Right lobe of liver (tissue), 4 donors: ENCODE measurements at regions not wholly inside any gene's neighbourhood (a gene's known extent, or its start where the extent isn't known, plus 50 kb on each side); places are given as distances from the start of the nearest gene placed in this dataset.

Source experiments
- POLR2A ChIP-seq: fragments of 450-650 bp; IDR thresholded peaks from one replicate; pipeline ENCODE4 v1.6.1; 2017; ENCODE audit warnings: antibody characterized with exemption, mild to moderate bottlenecking
- TF ChIP-seq, protein P1 (sequence below), 4 donors: fragments of 200-600 bp in 3 of 4; fragments of 450-650 bp in 1 of 4; IDR thresholded peaks; one replicate each; pipeline versions ENCODE4 v1.5.1 to v1.8.0; 2016 to 2022; ENCODE audit warnings: antibody characterized with exemption in 4 of 4, mild to moderate bottlenecking in 2 of 4
- donor health status: DM: no; HTN: no; CAD: no.
- donor health status: DM: no; HTN: no; CAD: no.
- donor health status: DM: no; HTN: yes; CAD: no.

DNA sequence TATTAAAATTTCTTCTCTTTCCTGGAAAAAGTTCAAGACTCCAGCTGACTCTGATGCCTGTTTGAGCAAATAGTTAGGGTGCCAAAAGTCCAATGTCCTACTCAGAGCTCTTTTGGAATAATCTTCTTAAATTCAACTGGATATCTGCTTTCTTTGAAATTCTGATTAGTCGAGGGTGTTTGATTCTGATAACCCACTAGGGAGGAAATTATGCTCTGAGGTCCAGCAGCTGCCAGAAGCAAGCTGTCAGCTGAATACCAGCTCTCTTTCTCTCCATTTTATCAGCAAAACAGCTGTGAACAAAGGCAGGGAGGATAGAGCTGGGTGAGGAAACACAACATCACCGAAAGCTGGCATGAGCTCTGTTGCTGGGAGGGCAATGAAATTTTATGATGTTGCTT lies 141.5 kb downstream of the CAND1 start:
- TF ChIP-seq, protein P1, sequence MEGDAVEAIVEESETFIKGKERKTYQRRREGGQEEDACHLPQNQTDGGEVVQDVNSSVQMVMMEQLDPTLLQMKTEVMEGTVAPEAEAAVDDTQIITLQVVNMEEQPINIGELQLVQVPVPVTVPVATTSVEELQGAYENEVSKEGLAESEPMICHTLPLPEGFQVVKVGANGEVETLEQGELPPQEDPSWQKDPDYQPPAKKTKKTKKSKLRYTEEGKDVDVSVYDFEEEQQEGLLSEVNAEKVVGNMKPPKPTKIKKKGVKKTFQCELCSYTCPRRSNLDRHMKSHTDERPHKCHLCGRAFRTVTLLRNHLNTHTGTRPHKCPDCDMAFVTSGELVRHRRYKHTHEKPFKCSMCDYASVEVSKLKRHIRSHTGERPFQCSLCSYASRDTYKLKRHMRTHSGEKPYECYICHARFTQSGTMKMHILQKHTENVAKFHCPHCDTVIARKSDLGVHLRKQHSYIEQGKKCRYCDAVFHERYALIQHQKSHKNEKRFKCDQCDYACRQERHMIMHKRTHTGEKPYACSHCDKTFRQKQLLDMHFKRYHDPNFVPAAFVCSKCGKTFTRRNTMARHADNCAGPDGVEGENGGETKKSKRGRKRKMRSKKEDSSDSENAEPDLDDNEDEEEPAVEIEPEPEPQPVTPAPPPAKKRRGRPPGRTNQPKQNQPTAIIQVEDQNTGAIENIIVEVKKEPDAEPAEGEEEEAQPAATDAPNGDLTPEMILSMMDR (IDR thresholded peaks at IDR 0.05), result no peak
- TF ChIP-seq POLR2A, result no peak
